Gastrocnemius medialis (tissue), 4 donors: ENCODE measurements at regions not wholly inside any gene's neighbourhood (a gene's known extent, or its start where the extent isn't known, plus 50 kb on each side); places are given as distances from the start of the nearest gene placed in this dataset.

ENCODE experiments used
- ATAC-seq, 2 donors: fragments of 150-250 bp; one replicate each; pipeline ENCODE4 v1.9.1; 2016
- DNase-seq, 2 donors: peaks; one replicate each; pipeline ENCODE4 v3.0.0-alpha.2; 2019
- H3K27ac ChIP-seq, 4 donors: fragments of 200-600 bp; sonication (generic); 1 replicate in 1 of 4; 2 replicates in 3 of 4; pipeline ENCODE4 v1.5.1; 2016 to 2018; ENCODE audit warnings: mild to moderate bottlenecking in 2 of 4, moderate library complexity in 1 of 4
- H3K27me3 ChIP-seq, 3 donors: fragments of 200-600 bp; sonication (generic) in 2 of 3; 1 replicate in 1 of 3; 2 replicates in 2 of 3; pipeline versions ENCODE4 v1.5.1 to v1.6.0; 2016 to 2019; ENCODE audit warnings: mild to moderate bottlenecking in 1 of 3, moderate library complexity in 1 of 3
- H3K36me3 ChIP-seq, 2 donors: fragments of 200-600 bp; sonication (generic) in 1 of 2; one replicate each; pipeline ENCODE4 v1.5.1; 2017 to 2018
- H3K4me1 ChIP-seq, 2 donors: fragments of 200-600 bp; sonication (generic) in 1 of 2; one replicate each; pipeline ENCODE4 v1.5.1; 2016 to 2017; ENCODE audit warnings: mild to moderate bottlenecking in 2 of 2
- H3K4me3 ChIP-seq, 4 donors: fragments of 200-600 bp; sonication (generic) in 3 of 4; 1 replicate in 1 of 4; 2 replicates in 3 of 4; pipeline ENCODE4 v1.5.1; 2016 to 2019; ENCODE audit warnings: mild to moderate bottlenecking in 2 of 4
- H3K9me3 ChIP-seq, 3 donors: fragments of 200-600 bp; sonication (generic) in 2 of 3; 1 replicate in 1 of 3; 2 replicates in 2 of 3; pipeline ENCODE4 v1.5.1; 2016 to 2019
- CTCF ChIP-seq, 5 experiments: fragments of 450-650 bp in 3 of 5; fragments of 200-600 bp in 2 of 5; sonication (generic) in 2 of 5; IDR thresholded peaks in 4 of 5; conservative IDR thresholded peaks in 1 of 5; 1 replicate in 4 of 5; 2 replicates in 1 of 5; pipeline ENCODE4 v1.5.1; 2016 to 2019; ENCODE audit warnings: antibody characterized with exemption in 5 of 5, mild to moderate bottlenecking in 3 of 5, moderate library complexity in 3 of 5
- POLR2A ChIP-seq, 2 donors: fragments of 450-650 bp; IDR thresholded peaks; one replicate each; pipeline ENCODE4 v1.6.1; 2017; ENCODE audit warnings: antibody characterized with exemption in 2 of 2, mild to moderate bottlenecking in 2 of 2, moderate library complexity in 2 of 2
- in situ Hi-C, 4 donors: fragments of 200-750 bp; cut with MboI; loops; one replicate each; pipeline versions ENCODE4 v1.15.0 to v1.8.0; 2017; ENCODE audit warnings: low sequenced_read_pairs in 4 of 4
- intact Hi-C: fragments of 100-400 bp; cut with DNase I; formaldehyde crosslinking; loops from one replicate; pipeline ENCODE4 v1.15.1; 2023; ENCODE audit warnings: low total_unique reads

DNA sequence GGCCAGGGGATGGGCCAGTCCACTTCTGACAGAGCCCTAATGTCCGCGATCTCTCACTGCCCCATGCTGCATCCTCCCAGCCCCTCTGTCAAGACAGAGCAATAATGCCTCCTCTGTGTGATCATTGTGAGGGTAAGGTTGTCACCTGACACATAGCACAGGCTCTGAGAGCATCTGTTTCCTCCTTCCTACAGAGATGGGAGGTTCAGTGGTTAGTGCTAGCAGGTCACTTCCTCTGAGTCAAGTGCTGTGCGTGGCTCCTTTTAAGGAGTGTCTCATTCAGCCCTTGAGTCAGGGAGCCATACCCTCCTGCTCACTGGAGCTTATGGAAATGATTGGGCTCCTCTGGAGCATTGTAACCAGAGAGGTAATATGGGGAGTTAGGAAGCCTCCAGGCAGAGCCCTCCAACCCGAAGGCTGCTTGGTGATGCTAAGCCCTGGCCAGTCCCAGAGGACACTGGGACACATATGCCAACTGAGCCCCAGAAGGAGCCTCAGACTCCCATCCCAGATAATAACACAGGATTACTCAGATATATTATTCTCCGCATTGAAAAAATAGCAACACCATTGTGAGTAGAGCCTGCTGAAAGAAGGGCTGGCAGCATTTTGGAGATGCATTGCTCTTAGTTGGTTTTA is 189.0 kb downstream of the GALNT1 start:
- H3K4me1 ChIP-seq: no peaks in the 10 kb centered on the region
- H3K27ac ChIP-seq: no peak overlapping the region
- H3K9me3 ChIP-seq: no peaks in the 10 kb centered on the region
- ATAC-seq: no peak
- TF ChIP-seq POLR2A (IDR thresholded peaks at IDR 0.05) (no peak), CTCF (IDR thresholded peaks at IDR 0.05 in 4 of 5, conservative IDR thresholded peaks at IDR 0.05 in 1 of 5) (no peak)
- no peaks in the 10 kb centered on the region for H3K27me3 ChIP-seq
- intact Hi-C loops: no loop called here
- in situ Hi-C loops: loop anchor here in 2 of 4 donors (25.0 kb wide), 2 partner anchors 167 to 517 kb away; partner anchors contain the start of gene FHOD3 (in 1 of the 2)
- no peak overlapping the region for H3K4me3 ChIP-seq
- DNase-seq: no peak
- no peaks in the 10 kb centered on the region for H3K36me3 ChIP-seq

DNA sequence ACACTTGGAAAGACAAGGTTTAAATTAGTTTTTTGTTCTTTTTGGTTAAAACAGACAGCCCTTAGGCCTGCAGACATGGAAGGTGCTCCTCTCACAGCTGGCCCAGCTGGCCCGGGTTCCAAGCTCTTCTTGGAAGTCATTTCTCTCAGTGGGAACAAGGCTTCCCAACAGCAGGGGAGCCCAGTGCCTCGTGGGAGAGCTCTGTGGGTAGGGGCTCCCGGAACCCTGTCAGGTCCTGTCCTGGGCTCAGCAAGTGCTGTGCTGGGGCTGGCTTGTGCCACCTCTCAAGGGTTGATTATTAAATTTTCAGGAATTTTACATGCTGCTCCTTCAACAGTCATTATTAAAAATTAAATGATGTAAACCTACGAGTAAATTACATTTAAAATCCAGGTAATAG is 189.6 kb downstream of the GALNT1 start:
- in situ Hi-C loops: loop anchor here in 2 of 4 donors (25.0 kb wide), 2 partner anchors 166 to 516 kb away; partner anchors contain the start of gene FHOD3 (in 1 of the 2)
- Histone ChIP-seq H3K9me3 (no peaks in the 10 kb centered on the region), H3K4me1 (no peaks in the 10 kb centered on the region), H3K27ac (no peak overlapping the region), H3K36me3 (no peaks in the 10 kb centered on the region), H3K27me3 (no peaks in the 10 kb centered on the region), H3K4me3 (no peak overlapping the region)
- intact Hi-C loops: no loop called here
- TF ChIP-seq CTCF (IDR thresholded peaks at IDR 0.05 in 4 of 5, conservative IDR thresholded peaks at IDR 0.05 in 1 of 5) (no peak), POLR2A (IDR thresholded peaks at IDR 0.05) (no peak)
- ATAC-seq (no peak), DNase-seq (no peak)

DNA sequence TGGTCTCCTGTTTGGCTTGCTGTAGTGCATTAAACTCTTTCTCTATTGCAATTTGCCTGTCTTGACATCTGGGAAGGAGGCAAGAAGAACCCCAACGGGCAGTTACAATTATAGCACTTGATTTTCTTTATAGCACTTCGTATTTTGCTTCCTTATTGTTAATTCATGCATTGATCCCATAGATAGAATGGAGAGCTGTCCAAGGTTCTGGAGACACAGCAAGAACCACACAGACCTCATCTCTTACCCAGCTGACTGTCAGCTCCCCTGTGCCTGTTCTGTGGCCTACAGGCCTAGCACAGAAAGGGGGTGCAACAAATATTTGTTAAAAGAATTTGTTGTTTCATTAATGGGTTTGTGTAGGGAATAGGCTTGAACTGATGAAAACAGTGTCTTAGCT is 194.3 kb downstream of the GALNT1 start:
- Histone ChIP-seq H3K36me3 (no peaks in the 10 kb centered on the region), H3K27me3 (no peaks in the 10 kb centered on the region), H3K27ac (no peak overlapping the region), H3K4me3 (no peak overlapping the region), H3K4me1 (no peaks in the 10 kb centered on the region), H3K9me3 (no peaks in the 10 kb centered on the region)
- DNase-seq (no peak), ATAC-seq (no peak)
- TF ChIP-seq POLR2A (IDR thresholded peaks at IDR 0.05) (no peak), CTCF (IDR thresholded peaks at IDR 0.05 in 4 of 5, conservative IDR thresholded peaks at IDR 0.05 in 1 of 5) (no peak)
- in situ Hi-C loops (no loop called here), intact Hi-C loops (no loop called here)

DNA sequence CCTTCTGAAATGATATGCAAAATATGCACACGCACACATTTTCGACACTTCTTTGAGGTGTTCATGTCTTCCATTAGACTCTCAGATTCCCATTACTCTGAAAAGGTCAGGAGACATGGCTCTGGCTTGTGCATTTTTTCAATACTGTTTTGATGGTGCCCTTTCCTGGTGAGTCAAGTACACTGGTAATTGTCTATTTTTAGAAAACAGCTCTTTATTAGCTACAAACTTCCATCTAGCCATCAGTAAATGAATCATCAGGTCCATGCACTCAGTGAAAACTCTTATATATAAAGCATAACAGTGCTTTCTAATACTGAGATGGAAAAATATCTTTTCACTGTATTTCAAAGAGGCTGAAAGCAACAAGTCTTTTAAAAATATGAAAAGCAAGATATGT is 194.9 kb downstream of the GALNT1 start:
- H3K9me3 ChIP-seq: no peaks in the 10 kb centered on the region
- H3K4me1 ChIP-seq: no peaks in the 10 kb centered on the region
- DNase-seq (no peak), ATAC-seq (no peak)
- TF ChIP-seq CTCF (IDR thresholded peaks at IDR 0.05 in 4 of 5, conservative IDR thresholded peaks at IDR 0.05 in 1 of 5) (no peak), POLR2A (IDR thresholded peaks at IDR 0.05) (no peak)
- no peak overlapping the region for H3K4me3 ChIP-seq
- H3K27me3 ChIP-seq: no peaks in the 10 kb centered on the region
- intact Hi-C loops: no loop called here
- no peaks in the 10 kb centered on the region for H3K36me3 ChIP-seq
- H3K27ac ChIP-seq: no peak overlapping the region
- in situ Hi-C loops: no loop called here

GRCh38 chr18:35777039-35777438 is 195.4 kb upstream of the RMP24 start:
- intact Hi-C loops (no loop called here), in situ Hi-C loops (no loop called here)
- no peaks in the 10 kb centered on the region for H3K9me3 ChIP-seq
- DNase-seq (no peak), ATAC-seq (no peak)
- no peaks in the 10 kb centered on the region for H3K27me3 ChIP-seq
- TF ChIP-seq POLR2A (IDR thresholded peaks at IDR 0.05) (no peak), CTCF (IDR thresholded peaks at IDR 0.05 in 4 of 5, conservative IDR thresholded peaks at IDR 0.05 in 1 of 5) (no peak)
- H3K4me3 ChIP-seq: no peak overlapping the region
- no peaks in the 10 kb centered on the region for H3K36me3 ChIP-seq
- no peak overlapping the region for H3K27ac ChIP-seq
- no peaks in the 10 kb centered on the region for H3K4me1 ChIP-seq
